ENCODE measurements at regions not wholly inside any gene's neighbourhood (a gene's known extent, or its start where the extent isn't known, plus 50 kb on each side); places are given as distances from the start of the nearest gene placed in this dataset.

GRCh38 chr12:91379051-91379775 is 196.6 kb upstream of the DCN start:
- TF ChIP-seq POLR2A (IDR thresholded peaks at IDR 0.05): no peak
- TF ChIP-seq CTCF (IDR thresholded peaks at IDR 0.05): no peak

Measured in sigmoid colon (tissue), 3 donors.